Endothelial cell of umbilical vein (primary cell): ENCODE measurements at regions not wholly inside any gene's neighbourhood (a gene's known extent, or its start where the extent isn't known, plus 50 kb on each side); places are given as distances from the start of the nearest gene placed in this dataset.

Source experiments
- BruUV-seq: library from RNA; stranded (reverse); fragments of 400-500 nt; replicated peaks from 2 replicates; lab custom pipeline; 2021; lab: Mats Ljungman, UMichigan
- CTCF ChIA-PET: fragments of 300-600, 350-600 bp; sonication (Branson Sonifier 250); formaldehyde crosslinking; loops from one replicate; lab custom pipeline; 2021; ENCODE audit warnings: antibody characterized with exemption, inconsistent platforms; lab: Charles Lee
- POLR2A ChIA-PET: fragments of 300-600, 350-600 bp; sonication (Branson Sonifier 250); formaldehyde crosslinking; loops from one replicate; lab custom pipeline; 2021; ENCODE audit warnings: antibody characterized with exemption, inconsistent platforms; lab: Charles Lee
- DNase-seq: peaks from one replicate; pipeline ENCODE4 v3.0.0-alpha.2; 2011; ENCODE audit warnings: low read depth, low spot score
- FAIRE-seq: peaks from 2 replicates; lab custom pipeline; 2011; peaks lifted over from hg19 to GRCh38; lab: Jason Lieb, UNC
- H2AFZ ChIP-seq: 2 replicates; pipeline ENCODE4 v1.6.0; 2012; ENCODE audit warnings: low read depth, low read length, control low read depth, inconsistent platforms
- H3K27ac ChIP-seq: 2 replicates; pipeline ENCODE4 v1.5.1; 2011; ENCODE audit warnings: low read depth, mild to moderate bottlenecking, control low read depth, low read length, moderate library complexity; ENCODE audit not compliant: insufficient read depth
- H3K27me3 ChIP-seq, 2 experiments: 2 replicates each; pipeline versions ENCODE4 v1.6.0 to v1.6.1; 2011; ENCODE audit warnings: low read length in 2 of 2, mixed read lengths in 1 of 2; ENCODE audit not compliant: control insufficient read depth in 2 of 2, insufficient read depth in 2 of 2
- H3K36me3 ChIP-seq, 2 experiments: 2 replicates in 1 of 2; 3 replicates in 1 of 2; pipeline ENCODE4 v1.5.1; 2011; ENCODE audit warnings: low read length in 2 of 2, mild to moderate bottlenecking in 1 of 2, moderate library complexity in 1 of 2; ENCODE audit not compliant: control insufficient read depth in 2 of 2, insufficient read depth in 2 of 2; ENCODE audit errors: extremely low read depth in 1 of 2
- H3K4me1 ChIP-seq: 3 replicates; pipeline ENCODE4 v1.5.1; 2011; ENCODE audit warnings: mild to moderate bottlenecking, low read length; ENCODE audit not compliant: control insufficient read depth, insufficient read depth; ENCODE audit errors: extremely low read depth
- H3K4me2 ChIP-seq: 2 replicates; pipeline ENCODE4 v1.6.1; 2011; ENCODE audit warnings: low read length, control low read depth, mixed read lengths; ENCODE audit not compliant: insufficient read depth
- H3K4me3 ChIP-seq, 3 experiments: fragments of 200-600 bp in 1 of 3; sonication (generic), shearing (Covaris generic) in 1 of 3; replicated peaks in 1 of 3; 2 replicates each; pipeline ENCODE4 v1.5.1; 2011 to 2016; ENCODE audit warnings: control low read depth in 3 of 3, low read length in 3 of 3, mild to moderate bottlenecking in 2 of 3, inconsistent platforms in 1 of 3, low read depth in 1 of 3, moderate library complexity in 1 of 3; ENCODE audit not compliant: insufficient read depth in 1 of 3
- H3K79me2 ChIP-seq: 2 replicates; pipeline ENCODE4 v1.6.0; 2012; ENCODE audit warnings: low read length, inconsistent platforms; ENCODE audit not compliant: control insufficient read depth, insufficient read depth
- H3K9ac ChIP-seq: replicated peaks from 2 replicates; pipeline ENCODE3; 2011; ENCODE audit warnings: low read length, control low read depth; ENCODE audit not compliant: insufficient read depth; ENCODE audit errors: extremely low read depth
- H3K9me1 ChIP-seq: replicated peaks from 3 replicates; pipeline ENCODE4 v1.6.0; 2011; ENCODE audit warnings: mild to moderate bottlenecking, low read length; ENCODE audit not compliant: control insufficient read depth, insufficient read depth; ENCODE audit errors: extremely low read depth
- H3K9me3 ChIP-seq: replicated peaks from 2 replicates; pipeline ENCODE4 v1.5.1; 2012; ENCODE audit warnings: low read length, inconsistent platforms; ENCODE audit not compliant: control insufficient read depth, insufficient read depth
- H4K20me1 ChIP-seq: replicated peaks from 2 replicates; pipeline ENCODE3; 2011; ENCODE audit warnings: mild to moderate bottlenecking, low read length; ENCODE audit not compliant: control insufficient read depth, insufficient read depth; ENCODE audit errors: extremely low read depth
- CTCF ChIP-seq, 2 donors: IDR thresholded peaks; 1 replicate in 1 of 2; 2 replicates in 1 of 2; pipeline ENCODE4 v1.5.1; 2011; ENCODE audit warnings: low read length in 2 of 2, mild to moderate bottlenecking in 2 of 2, moderate library complexity in 2 of 2, control low read depth in 1 of 2, inconsistent platforms in 1 of 2, low read depth in 1 of 2; ENCODE audit not compliant: insufficient read depth in 1 of 2; ENCODE audit errors: extremely low read depth in 1 of 2
- EZH2 ChIP-seq: IDR thresholded peaks from 2 replicates; pipeline ENCODE4 v1.6.1; 2012; ENCODE audit warnings: borderline replicate concordance, low read depth, mild to moderate bottlenecking, moderate library complexity, low read length, inconsistent platforms; ENCODE audit not compliant: severe bottlenecking
- FOS ChIP-seq: IDR thresholded peaks from 2 replicates; pipeline ENCODE4 v1.6.1; 2011; ENCODE audit warnings: mild to moderate bottlenecking, low read length, moderate library complexity, borderline replicate concordance; ENCODE audit not compliant: insufficient read depth
- JUN ChIP-seq: IDR thresholded peaks from 2 replicates; pipeline ENCODE4 v1.6.1; 2011; ENCODE audit warnings: borderline replicate concordance, low read depth; ENCODE audit not compliant: insufficient read length, insufficient read depth
- MAX ChIP-seq: IDR thresholded peaks from 2 replicates; pipeline ENCODE4 v1.6.1; 2011; ENCODE audit not compliant: insufficient read depth, insufficient read length
- MYC ChIP-seq: IDR thresholded peaks from one replicate; pipeline ENCODE4 v1.6.1; 2011; ENCODE audit warnings: mild to moderate bottlenecking, low read depth, low read length
- POLR2AphosphoS5 ChIP-seq: IDR thresholded peaks from 2 replicates; pipeline ENCODE4 v1.6.1; 2012; ENCODE audit warnings: low read depth, mild to moderate bottlenecking, control low read depth, low read length, moderate library complexity; ENCODE audit not compliant: insufficient read depth
- dilution Hi-C: fragments of 300-500 bp; cut with MboI; formaldehyde crosslinking; loops from one replicate; pipeline ENCODE4 v1.15.0; 2019; ENCODE audit warnings: low sequenced_read_pairs; ENCODE audit not compliant: extremely low pct_ligation_motif_present
- intact Hi-C: fragments of 100-400 bp; cut with micrococcal nuclease; formaldehyde crosslinking; loops from one replicate; pipeline ENCODE4 v1.10.0; 2022

DNA sequence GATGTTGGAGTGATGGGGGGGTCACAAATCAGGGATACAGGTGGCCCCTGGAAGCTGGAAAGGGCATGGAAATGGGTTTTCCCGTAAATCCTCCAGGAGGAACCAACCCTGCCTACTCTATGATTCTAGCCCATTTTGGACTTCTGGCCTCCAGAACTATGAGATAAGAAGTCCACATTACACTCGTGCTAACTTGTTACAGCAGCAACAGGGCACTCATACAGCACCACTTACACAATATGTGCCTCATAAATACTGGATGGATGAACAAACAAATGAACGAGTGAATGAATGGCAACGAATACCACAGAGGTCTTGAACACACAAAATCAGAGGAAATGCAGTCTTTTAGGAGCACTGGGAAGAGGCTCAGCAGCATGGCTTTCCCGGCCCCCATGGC, 531.3 kb downstream of the NPHP4 start:
- H4K20me1 ChIP-seq = no peaks in the 10 kb centered on the region
- H3K4me3 ChIP-seq = no peak overlapping the region
- no peak for FAIRE-seq
- TF ChIP-seq CTCF (IDR thresholded peaks at IDR 0.05; ENCODE audit: extremely low read depth in 1 of 2, insufficient read depth in 1 of 2, low read depth in 1 of 2, low read length in 2 of 2) (no peak), MYC (no peak)
- POLR2A ChIA-PET = no interaction called here
- no peaks in the 10 kb centered on the region for H3K36me3 ChIP-seq
- H3K27me3 ChIP-seq = no peaks in the 10 kb centered on the region
- BruUV-seq = no TSS peak
- no peaks in the 10 kb centered on the region for H3K79me2 ChIP-seq
- H3K4me1 ChIP-seq = no peaks in the 10 kb centered on the region
- dilution Hi-C loops (no loop called here), intact Hi-C loops (no loop called here)
- no peak overlapping the region for H2AFZ ChIP-seq
- DNase-seq = no peak
- no peaks in the 10 kb centered on the region for H3K9me1 ChIP-seq
- CTCF ChIA-PET = no interaction called here
- H3K27ac ChIP-seq = no peak overlapping the region
- H3K9me3 ChIP-seq = peaks cover 4% of the 10 kb centered on the region
- H3K4me2 ChIP-seq = no peak overlapping the region
- H3K9ac ChIP-seq = no peak overlapping the region

GRCh38 chr1:5459839-5460610, 532.2 kb downstream of the NPHP4 start:
- H3K27ac ChIP-seq = no peak overlapping the region
- H3K27me3 ChIP-seq = no peaks in the 10 kb centered on the region
- DNase-seq (no peak), FAIRE-seq (no peak)
- H2AFZ ChIP-seq = no peak overlapping the region
- H3K9ac ChIP-seq = no peak overlapping the region
- H3K36me3 ChIP-seq = no peaks in the 10 kb centered on the region
- peaks cover 5% of the 10 kb centered on the region for H3K9me3 ChIP-seq
- ChIA-PET CTCF (no interaction called here), POLR2A (no interaction called here)
- TF ChIP-seq MYC = no peak
- no peak for TF ChIP-seq JUN
- TF ChIP-seq CTCF (IDR thresholded peaks at IDR 0.05; ENCODE audit: extremely low read depth in 1 of 2, insufficient read depth in 1 of 2, low read depth in 1 of 2, low read length in 2 of 2) = no peak
- TF ChIP-seq POLR2AphosphoS5 = no peak
- no peak for TF ChIP-seq FOS
- TF ChIP-seq MAX = no peak
- TF ChIP-seq EZH2 = no peak
- no peaks in the 10 kb centered on the region for H3K4me1 ChIP-seq
- intact Hi-C loops (no loop called here), dilution Hi-C loops (no loop called here)
- no TSS peak for BruUV-seq
- no peaks in the 10 kb centered on the region for H4K20me1 ChIP-seq
- no peak overlapping the region for H3K4me2 ChIP-seq
- no peaks in the 10 kb centered on the region for H3K9me1 ChIP-seq
- H3K79me2 ChIP-seq = no peaks in the 10 kb centered on the region
- H3K4me3 ChIP-seq = no peak overlapping the region
